Activated T-cell treated with anti-CD3 and anti-CD28 coated beads for 24 hours (primary cell): ENCODE measurements at regions not wholly inside any gene's neighbourhood (a gene's known extent, or its start where the extent isn't known, plus 50 kb on each side); places are given as distances from the start of the nearest gene placed in this dataset.

Experiments used
- DNase-seq: peaks from one replicate; pipeline ENCODE4 v3.0.0-alpha.2; 2020; ENCODE audit warnings: low read depth

DNA sequence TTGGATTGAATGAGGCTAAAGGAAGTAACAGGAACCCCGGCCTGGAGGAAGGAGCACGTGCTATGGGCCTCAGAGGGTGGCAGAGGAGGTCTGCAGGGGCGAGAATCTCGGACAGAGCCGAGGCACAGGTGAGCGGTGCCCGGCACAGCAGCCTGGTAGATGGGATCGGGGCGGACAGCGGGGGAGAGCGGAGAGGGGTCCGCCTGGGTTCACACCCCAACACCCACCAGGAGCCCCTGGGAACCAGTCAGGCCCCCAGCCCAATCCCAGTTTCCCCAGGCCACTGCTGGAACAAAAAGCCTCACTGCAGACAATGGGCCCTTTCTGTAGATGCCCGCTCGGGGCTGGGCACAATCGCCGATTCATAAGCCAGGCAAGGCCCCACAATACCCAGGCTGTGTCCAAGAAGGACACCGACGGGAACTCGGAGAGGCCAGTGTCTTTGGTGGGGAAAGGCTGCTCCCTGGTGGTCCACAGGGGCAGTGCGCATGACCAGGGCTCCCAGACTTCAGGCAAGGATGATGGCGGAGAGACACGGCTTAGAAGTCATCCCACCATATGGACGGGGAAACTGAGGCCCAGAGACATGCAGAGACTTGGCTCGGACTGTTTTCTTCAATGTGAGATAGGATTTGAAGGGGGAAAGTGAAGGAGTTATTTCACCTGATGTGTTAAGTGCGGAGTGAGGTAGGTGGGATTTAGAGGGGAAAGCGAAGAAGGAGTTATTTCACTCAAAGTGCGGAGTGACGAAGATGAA is 106.9 kb upstream of the GPR26 start:
- DNase-seq: peak; percentile 62

DNA sequence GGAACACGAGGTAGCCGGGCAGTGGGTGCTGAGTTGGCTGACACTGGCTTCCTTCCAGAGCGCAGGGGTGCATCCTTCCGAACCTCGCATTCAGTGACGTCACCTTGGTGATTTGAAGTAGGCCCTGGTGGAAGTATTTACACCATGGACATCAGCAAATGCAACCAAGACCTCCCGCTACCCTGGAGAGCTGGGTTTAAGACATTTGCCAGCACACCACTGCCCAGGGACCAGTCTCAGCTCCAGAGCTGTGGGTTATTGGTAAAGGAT is 106.4 kb upstream of the GPR26 start:
- no peak for DNase-seq

DNA sequence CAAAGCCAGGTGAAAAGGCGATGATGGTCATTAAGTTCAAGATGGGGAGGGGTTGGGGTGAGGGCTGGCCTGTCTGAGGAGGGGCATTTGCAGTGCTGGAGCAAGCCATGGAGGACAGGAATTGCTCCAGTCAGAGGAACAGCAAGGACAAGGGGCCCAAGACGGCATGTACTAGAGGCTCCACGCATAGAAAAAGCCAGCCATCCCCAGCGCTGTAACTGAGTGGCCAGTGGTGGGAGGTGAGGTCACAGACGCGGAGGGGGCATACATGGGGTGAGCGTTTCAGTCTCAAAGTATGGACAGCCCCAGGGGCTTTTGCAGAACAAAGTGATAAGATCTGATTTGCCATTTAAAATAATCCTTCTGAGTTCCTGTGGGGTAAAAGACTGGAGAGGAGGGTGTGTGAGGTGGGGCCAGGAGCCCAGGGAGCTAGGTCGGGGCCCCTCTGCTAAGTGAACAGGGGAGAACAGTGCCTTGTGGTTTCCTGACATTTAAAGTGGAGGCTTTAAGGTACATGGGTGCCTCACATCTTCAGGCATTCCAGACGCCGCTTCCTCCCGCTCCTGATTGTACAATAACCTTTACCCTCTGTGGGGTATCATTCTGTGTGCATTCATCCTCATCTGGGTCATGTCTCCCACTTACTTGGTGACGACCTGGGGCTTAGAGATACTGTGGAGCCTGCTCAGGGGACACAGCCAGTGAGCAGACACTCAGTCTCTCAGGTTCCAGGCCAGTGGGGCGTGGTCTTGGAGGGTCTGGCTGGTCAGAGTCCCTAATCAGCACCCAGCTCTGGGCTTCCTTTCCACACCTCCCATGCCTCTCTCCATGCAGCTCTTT is 105.6 kb upstream of the GPR26 start:
- no peak for DNase-seq

DNA sequence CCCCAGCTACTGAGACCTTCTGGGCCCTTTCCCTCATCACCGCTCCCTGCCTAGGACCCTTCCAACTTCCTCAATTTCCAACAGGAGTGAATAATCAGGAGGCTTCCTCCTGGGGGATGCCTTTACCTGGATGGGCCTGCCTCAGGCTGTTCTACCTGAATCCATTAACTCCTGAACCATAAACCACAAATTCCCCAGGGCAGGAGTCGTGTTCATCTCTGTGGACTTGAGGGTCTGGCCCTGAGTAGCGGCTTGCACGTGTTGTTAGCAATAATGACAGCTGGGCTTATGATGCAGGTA is 105.1 kb upstream of the GPR26 start:
- no peak for DNase-seq

DNA sequence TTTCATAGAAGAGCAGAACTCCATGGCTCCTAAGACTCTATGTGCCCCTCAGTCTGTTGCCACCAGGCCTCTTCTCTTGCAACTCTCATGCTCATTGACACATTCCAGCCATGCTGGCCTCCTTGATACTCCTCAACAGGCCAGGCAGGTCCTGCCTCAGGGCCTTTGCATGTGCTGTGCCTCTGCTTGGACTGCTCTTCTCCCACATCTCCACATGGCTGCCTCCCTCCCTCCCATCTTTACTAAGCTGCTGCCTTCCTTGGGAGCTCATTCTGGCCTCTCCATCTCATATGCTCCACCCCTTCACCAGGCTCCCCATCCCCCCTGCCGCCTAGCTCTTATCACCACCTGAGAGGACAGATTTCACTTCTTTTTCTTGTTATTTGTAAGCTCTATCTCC is 103.8 kb upstream of the GPR26 start:
- DNase-seq: no peak

DNA sequence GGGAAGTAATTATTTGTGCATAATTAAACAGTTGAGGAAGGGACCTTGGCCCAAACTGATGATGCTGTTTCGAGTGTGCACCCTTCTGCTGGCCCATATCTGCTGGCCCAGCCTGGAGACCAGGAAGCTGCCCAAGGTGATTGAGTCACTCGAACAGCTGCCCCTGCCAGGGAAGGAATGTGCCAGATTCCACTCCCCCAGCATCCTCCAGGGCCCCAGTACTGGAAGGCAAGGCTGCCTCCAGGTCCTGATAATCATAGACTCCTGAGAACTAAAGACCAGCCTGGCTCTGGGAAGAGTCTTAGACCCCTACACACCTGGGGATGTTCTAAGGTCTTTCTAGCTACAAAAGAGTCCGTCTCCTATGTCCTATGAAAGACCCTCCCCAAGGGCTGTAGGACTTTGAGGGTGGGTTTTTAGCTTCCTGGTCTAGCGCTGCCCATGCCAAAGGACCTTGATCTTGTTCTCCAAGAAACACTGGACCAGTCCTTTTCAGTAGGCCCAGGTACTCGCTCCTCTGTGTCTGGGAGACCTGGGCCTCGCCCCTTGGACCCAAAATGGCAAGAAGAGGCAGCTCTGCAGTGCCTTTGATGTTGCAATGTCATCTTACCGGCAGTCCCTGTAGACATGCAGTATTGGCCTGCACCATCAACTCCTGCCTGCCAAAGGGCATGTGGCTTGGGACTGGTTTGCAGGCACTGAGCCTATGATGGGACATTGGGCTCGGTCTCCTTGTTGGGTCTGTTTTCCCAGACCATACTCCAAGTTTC is 103.2 kb upstream of the GPR26 start:
- DNase-seq: no peak

DNA sequence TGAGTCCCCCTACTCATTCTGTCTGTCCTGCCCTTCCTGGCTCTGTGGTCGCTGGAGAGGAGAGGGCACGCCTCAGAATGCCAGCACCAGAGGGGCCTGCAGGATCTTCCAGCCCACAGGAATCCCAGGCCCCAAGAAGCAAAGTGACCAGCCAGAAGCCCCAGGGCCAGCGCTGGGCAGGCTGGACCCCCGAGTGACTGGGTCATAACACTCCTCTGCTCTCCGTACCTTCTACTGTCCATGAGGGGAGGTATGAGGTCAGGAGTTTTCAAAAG is 102.6 kb upstream of the GPR26 start:
- no peak for DNase-seq

DNA sequence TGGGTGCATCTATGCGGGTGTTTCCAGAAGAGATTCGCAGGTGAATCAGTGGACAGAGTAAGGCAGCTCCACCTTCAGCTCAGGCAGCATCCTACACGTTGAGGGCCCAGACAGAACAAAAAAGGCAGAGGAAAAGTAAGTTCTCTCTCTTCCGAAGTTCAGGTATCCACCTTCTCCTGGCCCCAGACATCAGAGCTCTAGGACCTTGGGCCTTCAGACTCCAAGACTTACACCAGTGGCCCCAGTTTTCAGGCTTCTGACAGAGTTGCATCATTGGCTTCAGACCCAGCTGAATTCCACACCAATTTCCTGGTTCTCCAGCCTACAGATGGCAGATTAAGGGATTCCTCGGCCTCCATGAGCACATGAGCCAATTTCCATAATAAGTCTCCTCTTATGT is 102.2 kb upstream of the GPR26 start:
- no peak for DNase-seq

DNA sequence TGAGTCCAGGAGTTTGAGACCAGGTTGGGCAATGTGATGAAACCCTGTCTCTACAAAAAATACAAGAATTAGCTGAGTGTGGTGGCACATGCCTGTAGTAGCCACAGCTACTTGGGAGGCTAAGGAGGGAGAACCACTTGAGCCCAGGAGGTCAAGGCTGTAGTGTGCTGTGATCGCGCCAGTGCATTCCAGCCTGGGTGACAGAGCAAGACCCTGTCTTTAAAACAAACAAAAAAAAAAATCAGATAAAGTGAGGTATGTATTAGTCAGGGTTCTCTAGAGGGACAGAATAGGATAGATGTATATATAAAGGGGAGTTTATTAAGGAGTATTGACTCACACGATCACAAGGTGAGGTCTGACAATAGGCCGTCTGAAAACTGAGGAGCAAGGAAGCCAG is 101.5 kb upstream of the GPR26 start:
- no peak for DNase-seq

DNA sequence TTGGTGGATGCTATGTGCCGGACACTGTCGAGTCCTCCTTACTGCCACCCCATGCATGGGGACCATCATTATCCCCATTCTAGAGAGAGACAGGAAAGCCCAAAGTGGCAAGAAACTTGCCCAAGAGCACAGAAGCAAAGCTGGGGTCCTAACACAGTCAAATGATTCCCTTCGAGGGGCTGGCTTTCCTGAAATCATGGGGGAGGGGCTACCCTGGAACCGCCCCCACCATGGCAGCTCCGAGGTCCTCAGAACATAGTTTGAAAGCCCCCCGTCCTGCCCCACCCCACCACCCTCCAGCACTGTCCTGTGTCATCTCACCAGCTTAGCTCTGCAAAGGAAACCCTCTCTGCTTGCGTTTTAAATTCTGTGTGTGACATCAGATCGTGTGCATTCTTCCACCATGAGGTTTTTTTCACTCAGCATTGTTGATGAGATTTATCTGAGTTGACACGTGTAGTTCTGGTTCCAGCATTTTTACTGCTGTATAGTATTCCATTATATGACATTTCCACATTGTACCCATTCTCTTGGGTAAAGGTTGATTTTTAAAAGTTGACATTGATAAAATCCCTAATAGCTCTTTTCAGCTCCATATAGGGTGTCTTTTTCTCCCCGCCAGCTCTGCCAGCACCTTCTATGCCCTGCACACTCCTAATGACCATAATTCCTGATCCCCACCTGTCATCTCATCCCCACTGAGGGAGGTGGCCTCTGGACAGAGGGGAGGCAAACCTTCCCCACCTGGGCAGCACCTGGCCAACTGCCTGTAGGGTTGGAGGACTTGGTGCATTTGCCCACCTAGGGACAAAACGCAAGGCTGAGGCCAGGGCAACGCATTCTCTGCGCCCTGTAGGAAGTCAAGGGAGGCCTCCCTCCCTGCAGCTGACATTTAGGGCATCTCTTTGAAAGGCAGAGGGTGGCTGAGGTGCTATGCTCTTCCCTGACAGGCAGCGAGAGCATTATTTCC is 100.2 kb upstream of the GPR26 start:
- no peak for DNase-seq

DNA sequence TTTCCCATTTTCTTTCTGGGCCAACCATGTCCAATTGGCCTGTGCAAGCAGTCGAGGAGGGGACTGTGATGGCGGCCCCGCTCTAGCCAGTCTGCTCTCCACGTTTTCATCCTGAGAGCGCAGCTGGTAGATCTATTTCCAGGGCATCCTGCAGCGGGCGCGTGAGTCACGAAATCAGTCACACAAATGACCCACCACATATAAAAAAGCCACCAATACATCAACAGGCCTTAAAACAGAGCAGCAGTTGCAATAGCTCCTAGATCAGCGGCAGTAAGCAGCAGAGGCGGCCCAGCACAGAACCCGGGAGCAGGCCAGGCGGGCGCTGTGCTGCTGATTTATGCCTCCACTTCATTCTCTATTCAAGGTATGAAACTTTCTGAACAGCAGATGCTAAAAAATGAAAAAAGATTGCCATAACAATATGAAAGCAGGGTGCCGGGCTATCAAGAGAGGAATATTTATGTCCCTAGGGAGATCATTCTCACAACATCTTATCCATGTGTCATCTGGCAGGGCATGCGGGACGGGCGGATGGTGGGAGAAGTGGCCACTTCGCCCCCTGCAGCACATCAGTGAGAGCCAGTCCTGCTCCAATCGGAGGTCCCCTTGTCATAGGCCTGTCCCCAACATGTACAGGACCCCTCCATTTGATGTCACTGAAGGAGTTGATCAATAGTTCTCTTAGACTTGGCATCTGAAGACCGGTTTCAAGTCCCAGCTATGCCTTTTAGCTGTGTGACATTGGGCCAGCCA is 98.0 kb upstream of the GPR26 start:
- DNase-seq: no peak

DNA sequence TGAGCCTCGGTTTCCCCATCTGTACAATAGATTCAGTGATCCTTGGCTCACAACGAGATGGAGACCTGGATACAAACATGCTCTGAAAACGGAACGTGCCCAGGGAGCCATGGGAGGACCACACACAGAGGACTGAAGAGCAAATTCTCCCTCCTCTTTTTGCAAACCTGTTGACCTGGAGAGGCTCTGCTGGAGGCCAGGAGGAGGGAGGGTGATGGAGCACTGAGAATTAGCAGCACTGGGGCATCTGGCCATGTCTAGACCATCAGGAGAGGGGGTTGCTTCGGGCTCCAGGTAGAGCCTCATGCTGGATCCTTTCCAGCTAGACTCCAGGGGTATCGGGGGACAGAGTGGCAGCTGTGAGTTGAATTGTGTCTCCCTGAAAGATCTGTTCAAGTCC is 97.4 kb upstream of the GPR26 start:
- no peak for DNase-seq

DNA sequence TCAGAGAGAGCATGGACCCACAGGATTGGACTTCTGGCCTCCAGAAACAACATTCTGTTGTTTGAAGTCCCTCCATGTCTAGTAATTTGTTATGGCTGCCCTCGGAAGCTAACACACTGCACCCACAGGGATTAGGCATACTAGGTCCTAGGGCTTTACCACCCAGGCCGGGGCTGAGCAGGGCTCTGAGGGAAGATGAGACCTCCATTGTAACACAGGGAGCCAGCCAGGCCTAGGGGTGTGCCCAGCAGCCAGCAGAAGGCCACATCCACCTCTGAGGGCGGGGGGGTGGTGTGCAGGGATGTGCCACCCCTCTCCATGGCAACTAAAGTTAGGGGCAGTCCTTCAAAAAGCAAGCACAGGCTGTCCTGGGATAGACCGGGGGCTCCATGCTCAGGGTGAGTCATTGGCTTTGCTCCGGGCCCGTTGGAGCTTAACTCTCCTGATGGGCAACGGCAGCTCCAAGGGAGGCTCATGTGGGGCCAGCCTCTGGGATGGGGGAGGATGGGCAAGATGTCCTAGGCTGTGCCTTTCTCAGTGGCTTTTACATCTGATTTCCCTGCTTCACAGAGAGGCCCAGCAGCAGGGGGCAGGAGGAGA is 96.6 kb upstream of the GPR26 start:
- DNase-seq: no peak

DNA sequence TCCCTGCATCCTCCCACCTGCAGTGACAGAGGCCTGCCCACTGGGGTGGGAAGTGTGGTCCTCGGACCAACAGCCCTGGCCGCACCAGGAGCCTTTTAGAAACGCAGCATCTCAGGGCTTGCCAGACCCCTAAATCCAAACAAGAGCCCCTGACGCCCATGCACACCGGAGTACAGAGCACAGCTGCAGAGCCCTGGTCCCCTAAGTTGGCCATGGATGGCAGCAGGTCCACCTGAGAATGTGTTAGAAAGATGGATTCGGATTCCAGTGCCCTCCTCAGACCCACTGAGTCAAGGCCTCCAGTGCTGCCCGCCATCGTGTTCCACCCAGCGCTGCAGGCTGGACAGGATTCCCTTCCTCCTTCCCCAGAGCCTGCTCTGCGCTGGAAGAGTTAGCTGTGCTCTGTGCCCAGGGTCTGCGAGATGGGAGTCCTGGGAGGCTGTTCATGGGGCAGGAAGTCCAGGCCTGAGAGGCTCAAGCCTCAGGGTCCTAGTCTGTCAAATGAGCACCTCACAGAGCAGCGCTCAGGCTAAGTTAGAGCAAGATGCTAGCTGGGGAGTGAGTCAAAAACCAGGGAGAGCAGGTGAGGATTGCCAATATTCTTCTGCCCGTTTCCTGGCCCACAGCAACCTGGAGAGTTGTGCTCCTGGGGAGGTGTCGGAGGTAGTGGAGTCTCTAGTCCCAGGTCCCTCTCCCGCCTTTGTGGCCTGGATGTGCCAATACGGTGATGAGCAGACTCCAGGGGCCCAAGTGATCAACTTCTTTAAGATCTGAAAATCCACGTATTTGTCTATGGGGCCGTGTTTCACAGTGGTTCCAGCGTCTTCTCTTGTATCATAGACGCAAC is 95.9 kb upstream of the GPR26 start:
- no peak for DNase-seq

DNA sequence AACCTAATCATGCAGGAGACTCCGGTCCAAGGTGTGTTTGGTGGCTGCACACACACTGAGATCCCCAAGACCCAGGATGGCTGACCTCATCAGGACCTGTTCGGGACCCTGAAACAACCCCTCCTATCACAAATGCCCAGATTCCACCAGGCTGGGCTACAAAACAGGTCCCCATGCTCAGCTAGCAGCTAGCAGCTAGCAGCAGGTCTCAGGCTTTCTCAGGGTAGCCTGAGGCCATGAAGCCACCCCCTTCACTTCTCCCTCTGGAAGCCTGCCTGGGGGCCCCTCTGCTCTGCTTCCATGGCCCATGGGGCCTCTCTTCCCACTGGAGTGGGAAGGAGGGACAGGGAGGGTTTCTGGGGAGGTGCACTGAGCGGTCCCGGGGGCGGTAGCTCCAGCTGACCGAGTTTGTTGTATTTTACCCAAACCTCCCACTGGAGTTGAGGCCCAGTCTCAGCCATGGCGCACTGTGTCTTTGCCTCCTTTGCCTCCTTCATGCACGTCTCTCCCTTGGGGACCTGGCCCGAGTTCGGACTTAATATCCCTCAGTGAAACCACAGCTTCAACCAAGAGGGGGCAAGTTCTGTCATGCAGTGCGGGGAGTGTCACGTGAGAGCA is 95.1 kb upstream of the GPR26 start:
- DNase-seq: no peak

DNA sequence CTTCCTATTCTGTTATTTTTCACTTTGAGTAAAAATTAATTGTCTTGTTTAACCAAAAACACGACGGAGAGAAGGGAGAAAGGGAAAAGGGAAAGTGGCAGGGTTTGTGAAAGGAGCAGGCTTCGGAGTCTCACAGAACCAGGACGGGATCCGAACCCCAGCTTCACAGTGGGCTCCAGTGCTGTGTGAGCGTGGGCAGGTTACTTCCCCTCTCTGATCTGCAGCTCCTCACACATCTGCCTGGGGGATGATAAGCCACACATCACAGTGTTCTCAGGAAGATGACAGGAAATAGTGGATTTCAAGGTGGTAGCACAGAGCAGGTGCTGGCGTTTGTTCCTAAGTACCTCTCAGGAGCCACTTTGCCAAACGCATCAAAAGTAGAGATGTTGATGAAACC is 94.2 kb upstream of the GPR26 start:
- DNase-seq: no peak

DNA sequence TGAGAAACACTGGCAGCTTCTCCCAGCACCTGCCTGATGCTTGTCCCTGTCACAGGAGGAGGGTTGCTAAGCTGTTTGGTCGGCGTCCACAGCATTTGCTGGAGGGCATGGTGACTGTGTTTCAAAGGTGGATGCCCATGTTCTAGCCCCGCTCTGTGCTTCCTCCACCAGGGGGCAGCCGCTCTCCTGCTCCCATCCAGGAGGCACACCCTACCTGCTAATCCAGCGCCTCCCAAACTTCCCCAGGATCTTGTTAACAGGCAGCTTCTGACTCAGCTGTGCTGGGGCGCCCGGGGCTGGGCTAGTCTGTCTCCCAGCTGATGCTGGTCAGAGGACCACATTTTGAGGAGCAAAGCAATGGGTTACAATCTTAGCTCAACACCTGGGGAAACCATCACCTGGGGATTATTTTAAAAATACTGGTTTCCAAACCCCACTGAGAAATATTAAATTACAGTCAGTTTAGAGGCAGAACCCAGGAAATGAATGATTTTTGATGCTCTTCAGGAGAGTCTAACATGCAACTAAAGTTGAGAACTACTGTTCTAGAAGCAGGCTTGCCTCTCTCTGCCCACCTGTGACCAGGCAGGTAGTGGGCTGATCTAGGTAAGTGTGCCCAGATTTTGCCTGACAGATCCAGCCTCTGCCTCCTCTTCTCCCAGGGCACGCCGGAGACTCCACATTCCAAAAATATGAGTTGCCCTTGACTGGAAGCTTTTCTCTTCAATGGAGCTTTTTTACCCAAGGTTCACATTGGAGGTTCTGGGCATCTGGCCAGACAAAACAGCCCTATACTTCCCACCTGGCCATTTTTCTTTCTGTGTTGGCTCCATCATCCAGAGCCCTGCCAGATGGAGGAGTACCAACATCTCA is 92.7 kb upstream of the GPR26 start:
- peak; percentile 8 for DNase-seq

DNA sequence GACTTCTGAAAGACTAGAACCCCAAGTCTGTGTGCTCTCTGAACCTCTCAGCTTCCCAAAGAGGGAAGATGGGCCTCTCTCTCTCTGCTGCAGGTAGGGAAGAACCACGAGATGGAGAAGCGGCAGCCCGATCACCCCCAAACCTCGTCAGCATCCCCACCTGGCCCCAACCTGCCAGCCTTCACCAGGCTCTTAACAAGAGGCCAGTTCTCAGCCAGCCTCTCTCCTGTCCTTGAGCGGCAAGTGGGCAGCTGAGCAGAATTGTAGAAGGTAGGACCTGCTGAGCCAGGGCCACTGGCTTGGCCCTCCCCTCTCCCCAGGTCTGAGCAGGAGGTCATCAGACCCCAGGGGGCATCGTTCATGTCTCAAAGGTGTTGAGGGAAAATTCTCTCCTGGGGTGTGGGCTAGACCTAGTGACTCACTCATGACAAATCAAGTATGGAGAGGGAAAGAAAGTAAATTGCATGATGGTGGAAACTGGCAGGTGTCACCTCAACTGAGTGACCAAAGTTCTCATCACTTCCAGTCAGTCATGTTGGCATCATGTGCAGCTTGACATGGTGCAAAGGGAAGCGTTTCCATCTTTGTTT is 92.0 kb upstream of the GPR26 start:
- no peak for DNase-seq
